ENCODE measurements at regions not wholly inside any gene's neighbourhood (a gene's known extent, or its start where the extent isn't known, plus 50 kb on each side); places are given as distances from the start of the nearest gene placed in this dataset.

- TF ChIP-seq, protein P1, sequence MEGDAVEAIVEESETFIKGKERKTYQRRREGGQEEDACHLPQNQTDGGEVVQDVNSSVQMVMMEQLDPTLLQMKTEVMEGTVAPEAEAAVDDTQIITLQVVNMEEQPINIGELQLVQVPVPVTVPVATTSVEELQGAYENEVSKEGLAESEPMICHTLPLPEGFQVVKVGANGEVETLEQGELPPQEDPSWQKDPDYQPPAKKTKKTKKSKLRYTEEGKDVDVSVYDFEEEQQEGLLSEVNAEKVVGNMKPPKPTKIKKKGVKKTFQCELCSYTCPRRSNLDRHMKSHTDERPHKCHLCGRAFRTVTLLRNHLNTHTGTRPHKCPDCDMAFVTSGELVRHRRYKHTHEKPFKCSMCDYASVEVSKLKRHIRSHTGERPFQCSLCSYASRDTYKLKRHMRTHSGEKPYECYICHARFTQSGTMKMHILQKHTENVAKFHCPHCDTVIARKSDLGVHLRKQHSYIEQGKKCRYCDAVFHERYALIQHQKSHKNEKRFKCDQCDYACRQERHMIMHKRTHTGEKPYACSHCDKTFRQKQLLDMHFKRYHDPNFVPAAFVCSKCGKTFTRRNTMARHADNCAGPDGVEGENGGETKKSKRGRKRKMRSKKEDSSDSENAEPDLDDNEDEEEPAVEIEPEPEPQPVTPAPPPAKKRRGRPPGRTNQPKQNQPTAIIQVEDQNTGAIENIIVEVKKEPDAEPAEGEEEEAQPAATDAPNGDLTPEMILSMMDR (IDR thresholded peaks at IDR 0.05; ENCODE audit: low read depth, low read length): no peak
- TF ChIP-seq POLR2A (IDR thresholded peaks at IDR 0.05; ENCODE audit: extremely low read depth, insufficient read length) (no peak), MAX (IDR thresholded peaks at IDR 0.05; ENCODE audit: low read depth, low read length) (no peak)
Measured at GRCh38 chr1:218669431-218669830, 324.3 kb downstream of the TGFB2 start.

Measured in NB4 (cell line).